Spleen (tissue), 7 donors: ENCODE measurements at regions not wholly inside any gene's neighbourhood (a gene's known extent, or its start where the extent isn't known, plus 50 kb on each side); places are given as distances from the start of the nearest gene placed in this dataset.

Source experiments
- POLR2A ChIP-seq, 3 donors: fragments of 450-650 bp; IDR thresholded peaks; one replicate each; pipeline ENCODE4 v1.5.1; 2017; ENCODE audit warnings: antibody characterized with exemption in 3 of 3, mild to moderate bottlenecking in 1 of 3
- POLR2AphosphoS5 ChIP-seq, 3 donors: sonication (generic); formaldehyde crosslinking; IDR thresholded peaks; one replicate each; pipeline ENCODE4 v1.5.1; 2017; ENCODE audit warnings: antibody characterized with exemption in 3 of 3
- TF ChIP-seq, protein P1 (sequence below), 11 experiments: fragments of 200-600 bp in 7 of 11; fragments of 450-650 bp in 4 of 11; sonication (generic) in 4 of 11; IDR thresholded peaks in 8 of 11; conservative IDR thresholded peaks in 3 of 11; 1 replicate in 7 of 11; 2 replicates in 4 of 11; pipeline versions ENCODE4 v1.4.0 to v1.8.0; 2016 to 2021; ENCODE audit warnings: antibody characterized with exemption in 11 of 11, inconsistent platforms in 4 of 11, mild to moderate bottlenecking in 1 of 11
- donor health status: DM: no; HTN: no; CAD: no; lungs with moderate emphysema.
- donor health status: DM: no; HTN: no; CAD: no.
- donor health status: DM: no; HTN: no; CAD: no.

DNA sequence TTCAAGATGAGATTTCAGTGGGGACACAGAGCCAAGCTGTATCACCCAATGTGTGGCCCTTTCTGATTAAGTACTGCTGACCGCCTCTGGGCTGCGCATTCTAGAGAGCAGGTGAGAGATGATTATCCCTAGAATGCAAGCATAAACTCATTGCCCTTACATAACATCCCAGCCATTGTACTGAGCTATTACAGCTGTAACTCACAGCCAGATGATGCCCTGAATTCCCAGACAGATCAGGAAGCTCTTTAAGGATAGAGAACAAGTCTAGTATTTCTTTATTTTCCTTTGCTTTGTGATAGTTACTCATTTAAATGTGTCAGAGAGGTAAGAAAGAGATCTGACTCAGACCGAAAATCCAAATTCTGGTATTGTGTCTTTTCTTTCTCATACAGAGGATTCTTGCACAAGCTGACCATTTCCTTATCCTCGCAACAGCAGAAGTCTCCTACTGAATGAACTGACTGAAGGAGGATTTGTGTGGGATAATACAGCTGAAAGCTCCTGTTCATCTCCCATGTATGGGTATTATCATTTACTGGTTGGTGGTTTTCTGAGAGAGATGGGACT is 58.4 kb downstream of the ZNF22 start:
- TF ChIP-seq, protein P1, sequence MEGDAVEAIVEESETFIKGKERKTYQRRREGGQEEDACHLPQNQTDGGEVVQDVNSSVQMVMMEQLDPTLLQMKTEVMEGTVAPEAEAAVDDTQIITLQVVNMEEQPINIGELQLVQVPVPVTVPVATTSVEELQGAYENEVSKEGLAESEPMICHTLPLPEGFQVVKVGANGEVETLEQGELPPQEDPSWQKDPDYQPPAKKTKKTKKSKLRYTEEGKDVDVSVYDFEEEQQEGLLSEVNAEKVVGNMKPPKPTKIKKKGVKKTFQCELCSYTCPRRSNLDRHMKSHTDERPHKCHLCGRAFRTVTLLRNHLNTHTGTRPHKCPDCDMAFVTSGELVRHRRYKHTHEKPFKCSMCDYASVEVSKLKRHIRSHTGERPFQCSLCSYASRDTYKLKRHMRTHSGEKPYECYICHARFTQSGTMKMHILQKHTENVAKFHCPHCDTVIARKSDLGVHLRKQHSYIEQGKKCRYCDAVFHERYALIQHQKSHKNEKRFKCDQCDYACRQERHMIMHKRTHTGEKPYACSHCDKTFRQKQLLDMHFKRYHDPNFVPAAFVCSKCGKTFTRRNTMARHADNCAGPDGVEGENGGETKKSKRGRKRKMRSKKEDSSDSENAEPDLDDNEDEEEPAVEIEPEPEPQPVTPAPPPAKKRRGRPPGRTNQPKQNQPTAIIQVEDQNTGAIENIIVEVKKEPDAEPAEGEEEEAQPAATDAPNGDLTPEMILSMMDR (IDR thresholded peaks at IDR 0.05 in 8 of 11, conservative IDR thresholded peaks at IDR 0.05 in 3 of 11), result no peak
- TF ChIP-seq POLR2AphosphoS5 (IDR thresholded peaks at IDR 0.05), result no peak
- no peak for TF ChIP-seq POLR2A (IDR thresholded peaks at IDR 0.05)
